ENCODE measurements at regions not wholly inside any gene's neighbourhood (a gene's known extent, or its start where the extent isn't known, plus 50 kb on each side); places are given as distances from the start of the nearest gene placed in this dataset.

DNA sequence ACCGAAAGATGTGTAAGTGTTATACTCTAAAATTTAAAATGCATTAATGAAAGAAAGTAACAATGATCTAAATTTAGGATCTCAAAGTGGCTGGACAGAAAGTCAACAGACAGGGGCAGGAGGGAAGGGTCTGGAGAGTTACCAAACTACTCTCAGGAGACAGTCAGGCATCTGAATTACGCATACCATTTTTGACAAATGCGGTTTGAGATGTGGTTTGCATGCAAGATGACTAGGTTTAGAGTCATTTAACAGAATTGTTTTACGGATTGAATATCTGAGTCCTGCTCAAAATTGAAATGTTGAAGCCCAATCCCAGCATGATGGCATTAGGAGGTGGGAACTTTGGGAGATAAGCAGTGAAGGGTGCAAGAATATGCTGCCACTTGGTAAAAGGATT, 314.1 kb downstream of the WDR11 start:
- no peak overlapping the region for H3K4me3 Mint-ChIP-seq (ENCODE audit: unreplicated experiment)
- H3K9me3 Mint-ChIP-seq (ENCODE audit: low read depth) = peaks cover 3% of the 10 kb centered on the region
- peaks cover 5% of the 10 kb centered on the region for H3K4me1 Mint-ChIP-seq (ENCODE audit: low read depth)
- H3K36me3 Mint-ChIP-seq (ENCODE audit: low read depth) = no peaks in the 10 kb centered on the region
- TF ChIP-seq CTCF (IDR thresholded peaks at IDR 0.05) = no peak
- peak overlapping the region; percentile 59 for H3K27ac Mint-ChIP-seq (ENCODE audit: unreplicated experiment)
- no peak for DNase-seq (ENCODE audit: low spot score)
- H3K27me3 Mint-ChIP-seq (ENCODE audit: low read depth) = no peaks in the 10 kb centered on the region

DNA sequence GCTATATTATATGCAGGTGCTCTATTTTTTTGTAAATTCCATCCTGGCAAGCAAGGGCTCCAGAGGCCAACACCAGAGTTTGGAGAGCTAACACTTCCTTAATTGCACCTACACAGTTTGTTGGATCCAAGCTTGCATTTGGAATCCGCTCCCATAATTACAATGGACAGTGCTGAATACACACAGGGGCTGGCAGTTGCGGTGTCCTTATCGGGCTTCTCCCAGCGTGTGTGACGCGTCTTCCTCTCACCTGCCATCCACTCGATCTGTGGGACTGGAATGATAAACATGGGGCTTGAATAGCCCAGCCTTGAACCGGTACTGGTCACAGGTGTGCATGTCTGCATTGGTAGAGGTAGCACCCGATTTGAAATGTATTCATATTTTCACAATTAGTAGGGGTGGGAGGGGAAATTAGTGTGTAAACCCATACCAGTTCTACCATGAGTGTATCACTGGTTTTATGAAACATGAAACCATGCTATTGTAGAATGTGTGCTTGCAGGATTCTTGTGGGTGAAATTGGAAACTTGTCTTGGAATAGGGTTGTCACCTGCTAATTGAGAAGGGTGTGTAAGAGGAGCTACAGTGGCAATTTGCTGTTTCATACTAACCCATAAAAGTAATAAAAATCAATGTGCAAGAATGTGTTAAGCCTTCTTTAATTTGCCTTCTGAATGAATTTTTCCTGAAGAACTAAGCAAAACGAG, 316.5 kb downstream of the WDR11 start:
- no peak for DNase-seq (ENCODE audit: low spot score)
- Mint-ChIP-seq H3K9me3 (ENCODE audit: low read depth) (peaks cover 3% of the 10 kb centered on the region), H3K4me1 (ENCODE audit: low read depth) (peaks cover 5% of the 10 kb centered on the region), H3K27me3 (ENCODE audit: low read depth) (peaks cover 2% of the 10 kb centered on the region), H3K36me3 (ENCODE audit: low read depth) (no peaks in the 10 kb centered on the region), H3K27ac (ENCODE audit: unreplicated experiment) (no peak overlapping the region), H3K4me3 (ENCODE audit: unreplicated experiment) (no peak overlapping the region)
- TF ChIP-seq CTCF (IDR thresholded peaks at IDR 0.05) = no peak

DNA sequence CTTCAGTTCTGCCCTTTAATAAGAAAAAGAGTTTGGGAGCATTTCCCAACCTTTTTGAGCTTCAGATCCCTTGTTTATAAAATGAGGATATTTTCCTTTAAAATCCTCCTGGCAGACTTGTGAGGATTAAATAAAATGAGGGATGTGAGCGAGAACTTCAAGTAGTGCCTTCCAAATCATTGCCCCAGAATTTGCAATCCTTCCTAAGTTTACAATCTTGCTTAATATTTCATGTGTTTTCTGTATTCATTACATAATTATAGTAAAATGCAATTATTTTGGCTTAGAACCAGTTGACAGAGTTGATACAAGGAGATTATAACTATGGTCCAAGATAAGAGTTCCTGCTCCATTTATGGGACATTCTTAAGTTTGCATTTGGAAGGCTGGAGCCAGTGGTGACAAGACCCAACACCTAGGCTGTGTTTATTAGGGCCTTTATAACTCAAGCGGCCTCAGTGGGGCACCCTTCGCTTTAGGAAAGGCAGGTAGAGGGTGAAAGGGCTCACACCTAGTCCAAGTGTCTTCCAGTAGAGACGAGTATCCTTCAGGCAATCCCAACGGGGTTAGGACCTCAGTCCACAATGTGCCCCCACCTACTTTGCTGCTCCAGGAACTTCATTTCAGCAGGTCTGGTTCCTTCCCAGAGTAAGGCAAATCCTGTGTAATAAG, 317.5 kb downstream of the WDR11 start:
- H3K9me3 Mint-ChIP-seq (ENCODE audit: low read depth) = peaks cover 3% of the 10 kb centered on the region
- no peak overlapping the region for H3K27ac Mint-ChIP-seq (ENCODE audit: unreplicated experiment)
- no peak overlapping the region for H3K4me3 Mint-ChIP-seq (ENCODE audit: unreplicated experiment)
- H3K36me3 Mint-ChIP-seq (ENCODE audit: low read depth) = no peaks in the 10 kb centered on the region
- peaks cover 5% of the 10 kb centered on the region for H3K4me1 Mint-ChIP-seq (ENCODE audit: low read depth)
- H3K27me3 Mint-ChIP-seq (ENCODE audit: low read depth) = peaks cover 2% of the 10 kb centered on the region
- DNase-seq (ENCODE audit: low spot score) = no peak
- TF ChIP-seq CTCF (IDR thresholded peaks at IDR 0.05) = peak; percentile 8

GRCh38 chr10:121169406-121169805, 318.2 kb downstream of the WDR11 start:
- Mint-ChIP-seq H3K27me3 (ENCODE audit: low read depth) (peaks cover 2% of the 10 kb centered on the region), H3K36me3 (ENCODE audit: low read depth) (no peaks in the 10 kb centered on the region), H3K4me3 (ENCODE audit: unreplicated experiment) (no peak overlapping the region), H3K9me3 (ENCODE audit: low read depth) (no peaks in the 10 kb centered on the region), H3K4me1 (ENCODE audit: low read depth) (peaks cover 5% of the 10 kb centered on the region), H3K27ac (ENCODE audit: unreplicated experiment) (no peak overlapping the region)
- DNase-seq (ENCODE audit: low spot score) = no peak
- no peak for TF ChIP-seq CTCF (IDR thresholded peaks at IDR 0.05)

- no peaks in the 10 kb centered on the region for H3K9me3 Mint-ChIP-seq (ENCODE audit: low read depth)
- no peaks in the 10 kb centered on the region for H3K36me3 Mint-ChIP-seq (ENCODE audit: low read depth)
- H3K4me1 Mint-ChIP-seq (ENCODE audit: low read depth) = no peaks in the 10 kb centered on the region
Measured at GRCh38 chr10:121171825-121172787, 320.9 kb downstream of the WDR11 start.

More at GRCh38 chr10:121171825-121172787, 320.9 kb downstream of the WDR11 start:
- H3K4me3 Mint-ChIP-seq (ENCODE audit: unreplicated experiment) = no peak overlapping the region
- no peak overlapping the region for H3K27ac Mint-ChIP-seq (ENCODE audit: unreplicated experiment)
- H3K27me3 Mint-ChIP-seq (ENCODE audit: low read depth) = peaks cover 2% of the 10 kb centered on the region
- no peak for TF ChIP-seq CTCF (IDR thresholded peaks at IDR 0.05)
- DNase-seq (ENCODE audit: low spot score) = no peak

All from chondrocyte (in vitro differentiated cells).